ENCODE measurements at regions not wholly inside any gene's neighbourhood (a gene's known extent, or its start where the extent isn't known, plus 50 kb on each side); places are given as distances from the start of the nearest gene placed in this dataset.

DNA sequence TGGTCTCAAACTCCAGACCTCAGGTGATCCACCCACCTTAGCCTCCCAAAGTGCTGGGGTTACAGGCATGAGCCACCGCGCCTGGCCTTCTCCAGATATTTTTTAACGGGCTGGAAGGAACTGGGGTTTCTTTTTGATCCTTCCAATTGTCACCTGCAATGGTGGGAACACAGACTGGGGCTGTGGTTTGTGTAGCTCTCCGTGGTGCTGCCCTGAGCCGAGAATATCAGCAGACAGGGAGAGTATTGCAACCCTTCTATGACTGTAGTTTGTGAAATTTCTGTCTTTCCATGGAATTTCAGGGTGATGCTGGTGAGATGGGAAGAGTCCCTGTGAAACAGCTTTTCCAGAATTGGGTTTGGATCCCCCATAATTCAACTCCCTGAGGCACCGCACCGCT lies 263.5 kb downstream of the ENGASE start:
- DNase-seq: no peak
- Histone ChIP-seq H3K36me3 (no peaks in the 10 kb centered on the region), H3K27me3 (replicated peaks in 1 of 7) (peaks cover 0 to 39% (median 0%) of the 10 kb centered on the region in 7 donors), H3K4me3 (no peak overlapping the region), H3K4me1 (peaks cover 0 to 25% (median 0%) of the 10 kb centered on the region in 6 donors), H3K9me3 (no peaks in the 10 kb centered on the region), H3K27ac (no peak overlapping the region)
- TF ChIP-seq POLR2AphosphoS5 (IDR thresholded peaks at IDR 0.05) (no peak), CTCF (IDR thresholded peaks at IDR 0.05 in 8 of 11, conservative IDR thresholded peaks at IDR 0.05 in 3 of 11) (no peak), POLR2A (IDR thresholded peaks at IDR 0.05) (no peak)
- 56 to 67% (median 58%) methylated on average over 7 of the region's 7 CpGs for WGBS, 5 donors
- intact Hi-C loops (cut with DNase I; ENCODE audit: low total_unique reads): no loop called here

GRCh38 chr17:79337053-79337452 lies 262.4 kb downstream of the ENGASE start:
- H3K27me3 ChIP-seq (replicated peaks in 1 of 7): peaks cover 0 to 46% (median under 1%) of the 10 kb centered on the region in 7 donors
- DNase-seq: no peak
- H3K36me3 ChIP-seq: no peaks in the 10 kb centered on the region
- H3K4me1 ChIP-seq: peaks cover 0 to 23% (median 0%) of the 10 kb centered on the region in 6 donors
- no peaks in the 10 kb centered on the region for H3K9me3 ChIP-seq
- 62 to 75% (median 69%) methylated on average over 8 of the region's 8 CpGs for WGBS, 5 donors
- intact Hi-C loops (cut with DNase I; ENCODE audit: low total_unique reads): no loop called here
- H3K27ac ChIP-seq: no peak overlapping the region
- TF ChIP-seq POLR2AphosphoS5 (IDR thresholded peaks at IDR 0.05): no peak
- no peak for TF ChIP-seq CTCF (IDR thresholded peaks at IDR 0.05 in 8 of 11, conservative IDR thresholded peaks at IDR 0.05 in 3 of 11)
- TF ChIP-seq POLR2A (IDR thresholded peaks at IDR 0.05): no peak
- no peak overlapping the region for H3K4me3 ChIP-seq

DNA sequence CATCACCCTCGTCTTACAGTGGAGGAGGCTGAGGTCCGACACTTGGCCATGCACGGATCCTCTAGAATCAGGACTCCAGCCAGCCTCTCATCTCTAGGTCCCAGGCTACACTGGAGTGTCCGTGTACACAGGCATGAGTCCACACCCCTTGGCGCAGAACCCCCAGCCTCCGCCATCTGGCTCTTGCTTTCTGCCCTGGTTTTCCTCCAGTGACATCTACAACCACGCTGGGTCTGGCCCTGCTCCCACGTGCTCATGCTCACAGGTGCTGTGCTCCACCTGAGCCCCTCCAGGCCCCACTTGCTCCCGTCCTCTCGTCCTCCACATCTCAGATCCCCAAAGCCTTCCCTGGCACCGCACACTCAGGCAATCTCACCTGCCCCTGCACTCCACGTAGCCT lies 260.8 kb downstream of the ENGASE start:
- H3K36me3 ChIP-seq: no peaks in the 10 kb centered on the region

DNA sequence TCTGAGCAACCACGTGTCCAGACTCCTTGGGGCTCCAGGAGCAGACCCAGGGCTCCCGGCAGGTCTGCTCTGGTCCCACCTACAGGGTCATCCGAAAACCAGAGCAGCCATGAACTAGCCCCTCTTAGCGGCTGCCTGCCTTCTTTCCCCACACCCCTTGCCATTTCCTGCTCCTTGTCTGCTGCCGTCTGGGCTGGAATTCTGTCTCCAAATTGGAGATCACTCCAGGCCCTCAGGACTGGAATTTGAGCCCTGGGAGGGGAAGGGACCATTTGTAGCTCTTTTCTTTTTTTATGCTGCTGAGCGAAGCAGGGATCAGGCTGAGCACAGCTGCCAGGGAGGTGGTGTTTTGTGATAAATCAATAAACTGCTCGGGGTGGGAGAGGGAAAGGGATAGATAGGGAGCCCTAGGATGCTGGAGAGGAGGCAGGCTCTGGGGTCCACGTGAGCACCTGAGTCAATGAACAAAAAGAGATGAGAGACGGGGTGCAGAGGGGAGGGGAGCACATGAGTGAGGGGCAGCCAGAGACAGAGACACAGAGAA lies 257.5 kb downstream of the ENGASE start:
- H3K9me3 ChIP-seq: no peaks in the 10 kb centered on the region
- TF ChIP-seq CTCF (IDR thresholded peaks at IDR 0.05 in 8 of 11, conservative IDR thresholded peaks at IDR 0.05 in 3 of 11) (no peak), POLR2AphosphoS5 (IDR thresholded peaks at IDR 0.05) (no peak), POLR2A (IDR thresholded peaks at IDR 0.05) (no peak)
- H3K27me3 ChIP-seq (replicated peaks in 1 of 7): peaks cover 0 to 80% (median 7%) of the 10 kb centered on the region in 7 donors
- intact Hi-C loops (cut with DNase I; ENCODE audit: low total_unique reads): no loop called here
- no peak for DNase-seq
- no peaks in the 10 kb centered on the region for H3K36me3 ChIP-seq
- 31 to 45% (median 37%) methylated on average over 9 of the region's 9 CpGs for WGBS, 5 donors
- no peaks in the 10 kb centered on the region for H3K4me1 ChIP-seq
- no peak overlapping the region for H3K4me3 ChIP-seq
- H3K27ac ChIP-seq: no peak overlapping the region

More for the DNA sequence above, 260.8 kb downstream of the ENGASE start:
- no peak for DNase-seq
- H3K4me3 ChIP-seq: no peak overlapping the region
- H3K27ac ChIP-seq: no peak overlapping the region
- no peaks in the 10 kb centered on the region for H3K9me3 ChIP-seq
- intact Hi-C loops (cut with DNase I; ENCODE audit: low total_unique reads): no loop called here
- peaks cover 0 to 7% (median 0%) of the 10 kb centered on the region in 6 donors for H3K4me1 ChIP-seq
- no peak for TF ChIP-seq POLR2A (IDR thresholded peaks at IDR 0.05)
- TF ChIP-seq CTCF (IDR thresholded peaks at IDR 0.05 in 8 of 11, conservative IDR thresholded peaks at IDR 0.05 in 3 of 11): no peak
- TF ChIP-seq POLR2AphosphoS5 (IDR thresholded peaks at IDR 0.05): no peak
- 74 to 80% (median 78%) methylated on average over 12 of the region's 12 CpGs for WGBS, 5 donors
- H3K27me3 ChIP-seq (replicated peaks in 1 of 7): peaks cover 0 to 60% (median 4%) of the 10 kb centered on the region in 7 donors
